HepG2 (cell line): ENCODE measurements at regions not wholly inside any gene's neighbourhood (a gene's known extent, or its start where the extent isn't known, plus 50 kb on each side); places are given as distances from the start of the nearest gene placed in this dataset.

ENCODE experiments used
- ATAC-seq: fragments of 200-7000 bp; cut with Tn5 transposase; 3 replicates; pipeline ENCODE4 v1.9.1; 2020; ENCODE audit warnings: mild to moderate bottlenecking, moderate library complexity
- BruUV-seq: library from RNA; stranded (reverse); fragments of 400-500 nt; replicated peaks from 2 replicates; lab custom pipeline; 2021; lab: Mats Ljungman, UMichigan
- CTCF ChIA-PET: fragments of 300-600 bp; formaldehyde crosslinking; extraction: SDS; loops from one replicate; lab custom pipeline; 2021; ENCODE audit warnings: low total read pairs, inconsistent platforms, low intra/inter-chr PET ratio; lab: Yijun Ruan, JAX
- POLR2A ChIA-PET: fragments of 350-600 bp; sonication (Branson Sonifier 250); formaldehyde crosslinking; loops from one replicate; lab custom pipeline; 2020; ENCODE audit warnings: antibody characterized with exemption, inconsistent platforms; lab: Yijun Ruan, JAX
- DNase-seq: peaks from one replicate; pipeline ENCODE4 v3.0.0-alpha.2; 2015; ENCODE audit warnings: low spot score
- FAIRE-seq: peaks from 3 replicates; lab custom pipeline; 2011; peaks lifted over from hg19 to GRCh38; lab: Jason Lieb, UNC
- H2AFZ ChIP-seq: one replicate; pipeline ENCODE4 v1.6.1; 2011; ENCODE audit warnings: low read length, inconsistent platforms
- H3K27ac ChIP-seq: fragments of 300-600 bp; 3 replicates; pipeline ENCODE4 v1.8.0; 2011; ENCODE audit warnings: mixed run types, mild to moderate bottlenecking, mixed read lengths, low read length, inconsistent platforms; ENCODE audit not compliant: insufficient read depth; ENCODE audit errors: extremely low read length
- H3K27me3 ChIP-seq, 2 experiments: fragments of 200-600 bp in 1 of 2; 2 replicates in 1 of 2; 3 replicates in 1 of 2; pipeline versions ENCODE4 v1.6.0 to v1.8.0; 2011; ENCODE audit warnings: low read length in 2 of 2, mild to moderate bottlenecking in 2 of 2, moderate library complexity in 2 of 2, inconsistent platforms in 1 of 2; ENCODE audit not compliant: insufficient read depth in 2 of 2, control insufficient read depth in 1 of 2
- H3K36me3 ChIP-seq, 2 experiments: fragments of 200-600 bp in 1 of 2; replicated peaks in 1 of 2; 2 replicates in 1 of 2; 3 replicates in 1 of 2; pipeline versions ENCODE4 v1.5.1 to v1.8.0; 2011; ENCODE audit warnings: low read length in 2 of 2, inconsistent platforms in 1 of 2; ENCODE audit not compliant: insufficient read depth in 2 of 2, control insufficient read depth in 1 of 2
- H3K4me1 ChIP-seq: 2 replicates; pipeline ENCODE4 v1.5.1; 2012; ENCODE audit warnings: low read length, inconsistent platforms; ENCODE audit not compliant: insufficient read depth
- H3K4me2 ChIP-seq: 2 replicates; pipeline ENCODE4 v1.6.0; 2011; ENCODE audit warnings: low read depth, low read length, inconsistent platforms
- H3K4me3 ChIP-seq, 3 experiments: fragments of 200-600 bp in 1 of 3; sonication (generic), shearing (Covaris generic) in 1 of 3; replicated peaks in 1 of 3; 2 replicates each; pipeline ENCODE4 v1.5.1; 2011 to 2016; ENCODE audit warnings: low read length in 3 of 3, inconsistent platforms in 2 of 3, low read depth in 2 of 3, mild to moderate bottlenecking in 2 of 3, control low read depth in 1 of 3, mixed read lengths in 1 of 3; ENCODE audit not compliant: insufficient read depth in 1 of 3
- H3K79me2 ChIP-seq: one replicate; pipeline ENCODE4 v1.6.1; 2011; ENCODE audit warnings: low read length, inconsistent platforms; ENCODE audit not compliant: insufficient read depth
- H3K9ac ChIP-seq: 2 replicates; pipeline ENCODE4 v1.6.0; 2011; ENCODE audit warnings: mild to moderate bottlenecking, low read depth, low read length, inconsistent platforms; ENCODE audit not compliant: insufficient read depth
- H3K9me3 ChIP-seq: 2 replicates; pipeline ENCODE4 v1.5.1; 2012; ENCODE audit warnings: mild to moderate bottlenecking, low read length
- H4K20me1 ChIP-seq: 2 replicates; pipeline ENCODE4 v1.6.0; 2011; ENCODE audit warnings: inconsistent platforms, mild to moderate bottlenecking, low read length, moderate library complexity; ENCODE audit not compliant: insufficient read depth
- CENPBD1 ChIP-seq: sonication (generic); formaldehyde crosslinking; IDR thresholded peaks from 2 replicates; pipeline ENCODE4 v1.8.0; 2022; ENCODE audit warnings: missing genetic modification reagents, low read depth, mild to moderate bottlenecking, borderline replicate concordance
- MAFF ChIP-seq: IDR thresholded peaks from 2 replicates; pipeline ENCODE4 v1.6.1; 2011; ENCODE audit warnings: low read depth, low read length, improper control_type of control experiment
- MAFK ChIP-seq, 2 experiments: IDR thresholded peaks in 1 of 2; conservative IDR thresholded peaks in 1 of 2; 2 replicates each; pipeline ENCODE4 v1.6.1; 2011; ENCODE audit warnings: improper control_type of control experiment in 2 of 2, low read length in 2 of 2
- RBAK ChIP-seq: sonication (generic); formaldehyde crosslinking; IDR thresholded peaks from 2 replicates; pipeline ENCODE4 v1.5.1; 2020; ENCODE audit warnings: mild to moderate bottlenecking, missing genetic modification reagents
- SP1 ChIP-seq, 2 experiments: fragments of 450-650 bp in 1 of 2; sonication (generic) in 1 of 2; formaldehyde crosslinking in 1 of 2; IDR thresholded peaks; 2 replicates each; pipeline versions ENCODE4 v1.4.0 to v1.6.1; 2016 to 2020; ENCODE audit warnings: missing genetic modification reagents in 1 of 2
- ZNF207 ChIP-seq: fragments of 450-650 bp; IDR thresholded peaks from 2 replicates; pipeline ENCODE4 v1.6.1; 2016; ENCODE audit warnings: antibody characterized with exemption, borderline replicate concordance
- WGBS: methylation state at CpG from one replicate; pipeline ENCODE4 v1.1.6; 2017; ENCODE audit warnings: low lambda C conversion rate; 5-methylcytosine and 5-hydroxymethylcytosine counted together
- in situ Hi-C: cut with HindIII; loops from 2 replicates; pipeline ENCODE4 v1.10.0; 2017; ENCODE audit warnings: low pct_unique_long_range_greater_than_20kb; ENCODE audit not compliant: extremely low pct_ligation_motif_present
- intact Hi-C: fragments of 100-400 bp; cut with micrococcal nuclease; formaldehyde crosslinking; loops from one replicate; pipeline ENCODE4 v1.10.0; 2022; ENCODE audit not compliant: unreplicated experiment

- BruUV-seq, result no TSS peak
- TF ChIP-seq RBAK (CRISPR knock-in tag), result no peak
- TF ChIP-seq SP1 (IDR thresholded peaks at IDR 0.05), result no peak
- no peak for TF ChIP-seq SP1 (CRISPR knock-in tag; IDR thresholded peaks at IDR 0.05)
- TF ChIP-seq ZNF207, result no peak
- Histone ChIP-seq H3K36me3 (no peaks in the 10 kb centered on the region), H3K27ac (no peak overlapping the region), H3K9ac (no peak overlapping the region), H3K27me3 (0 out of 5 replicates have a peak, but pooled peaks cover 0 to 2% of the 10 kb centered on the region in 2 experiments), H2AFZ (no peak overlapping the region), H4K20me1 (no peaks in the 10 kb centered on the region), H3K79me2 (no peaks in the 10 kb centered on the region), H3K4me2 (no peak overlapping the region), H3K4me1 (peaks cover 9% of the 10 kb centered on the region; the same call in 1 of the 2 replicates), H3K9me3 (no peaks in the 10 kb centered on the region), H3K4me3 (no peak overlapping the region)
- no peak for FAIRE-seq
- intact Hi-C loops, result no loop called here
- no peak for ATAC-seq
- in situ Hi-C loops, result no loop called here
- no peak for DNase-seq
- CTCF ChIA-PET, result no interaction called here
- POLR2A ChIA-PET, result no interaction called here
- 56% methylated on average over 6 of the region's 6 CpGs for WGBS
These were observed 119.8 kb upstream of the SASH1 start for GRCh38 chr6:148222846-148223245.

GRCh38 chr6:148223424-148223842 lies 119.2 kb upstream of the SASH1 start:
- Histone ChIP-seq H4K20me1 (no peaks in the 10 kb centered on the region), H3K79me2 (no peaks in the 10 kb centered on the region), H2AFZ (no peak overlapping the region), H3K9ac (no peak overlapping the region), H3K4me2 (no peak overlapping the region), H3K9me3 (no peaks in the 10 kb centered on the region), H3K36me3 (no peaks in the 10 kb centered on the region), H3K27ac (no peak overlapping the region), H3K4me1 (peaks cover 4% of the 10 kb centered on the region; the same call in 1 of the 2 replicates), H3K27me3 (0 out of 5 replicates have a peak, but pooled peaks cover 0 to 2% of the 10 kb centered on the region in 2 experiments), H3K4me3 (no peak overlapping the region)
- TF ChIP-seq MAFF, result peak; percentile 68
- TF ChIP-seq MAFK (conservative IDR thresholded peaks at IDR 0.05 in 1 of 2, IDR thresholded peaks at IDR 0.05 in 1 of 2; ENCODE audit: low read length in 2 of 2), result peak; percentile 63 to 76
- no peak for TF ChIP-seq CENPBD1 (CRISPR knock-in tag)
- 45% methylated on average over 3 of the region's 3 CpGs for WGBS
- BruUV-seq, result no TSS peak
- CTCF ChIA-PET, result no interaction called here
- in situ Hi-C loops (no loop called here), intact Hi-C loops (no loop called here)
- DNase-seq, result no peak
- ATAC-seq, result no peak
- FAIRE-seq, result no peak
- POLR2A ChIA-PET, result no interaction called here
